Sigmoid colon (tissue), 6 donors: ENCODE measurements at regions not wholly inside any gene's neighbourhood (a gene's known extent, or its start where the extent isn't known, plus 50 kb on each side); places are given as distances from the start of the nearest gene placed in this dataset.

Experiments used
- DNase-seq: peaks from one replicate; pipeline ENCODE4 v3.0.0-alpha.2; 2019
- H3K27ac ChIP-seq, 4 donors: fragments of 200-600 bp; sonication (generic); one replicate each; pipeline ENCODE4 v1.5.1; 2016 to 2019; ENCODE audit warnings: mild to moderate bottlenecking in 1 of 4
- H3K27me3 ChIP-seq, 3 donors: fragments of 200-600 bp; sonication (generic); one replicate each; pipeline ENCODE4 v1.5.1; 2019; ENCODE audit warnings: mild to moderate bottlenecking in 1 of 3
- H3K36me3 ChIP-seq, 4 donors: fragments of 200-600 bp; sonication (generic); one replicate each; pipeline ENCODE4 v1.5.1; 2016 to 2019
- H3K4me1 ChIP-seq, 4 donors: fragments of 200-600 bp; sonication (generic); one replicate each; pipeline ENCODE4 v1.5.1; 2017 to 2019
- H3K4me3 ChIP-seq, 4 donors: fragments of 200-600 bp; sonication (generic); one replicate each; pipeline ENCODE4 v1.5.1; 2017 to 2019; ENCODE audit warnings: mild to moderate bottlenecking in 2 of 4, moderate library complexity in 1 of 4
- H3K9me3 ChIP-seq, 4 donors: fragments of 200-600 bp in 3 of 4; sonication (generic) in 3 of 4; one replicate each; pipeline versions ENCODE4 v1.5.1 to v1.6.1; 2013 to 2019
- CTCF ChIP-seq, 4 experiments: fragments of 450-650 bp in 3 of 4; fragments of 200-600 bp in 1 of 4; IDR thresholded peaks; one replicate each; pipeline ENCODE4 v1.5.1; 2016 to 2019; ENCODE audit warnings: antibody characterized with exemption in 4 of 4, mild to moderate bottlenecking in 3 of 4, moderate library complexity in 2 of 4
- EP300 ChIP-seq, 4 donors: sonication (generic); formaldehyde crosslinking; IDR thresholded peaks; one replicate each; pipeline ENCODE4 v1.6.1; 2017; ENCODE audit warnings: antibody characterized with exemption in 4 of 4
- POLR2A ChIP-seq, 2 donors: fragments of 450-650 bp; IDR thresholded peaks; one replicate each; pipeline ENCODE4 v1.6.1; 2016; ENCODE audit warnings: antibody characterized with exemption in 2 of 2, mild to moderate bottlenecking in 2 of 2, moderate library complexity in 2 of 2
- POLR2AphosphoS5 ChIP-seq, 4 donors: sonication (generic); formaldehyde crosslinking; IDR thresholded peaks; one replicate each; pipeline ENCODE4 v1.6.1; 2017; ENCODE audit warnings: antibody characterized with exemption in 4 of 4
- WGBS, 2 donors: extraction: QIAGEN DNeasy Blood & Tissue Kit; methylation state at CpG; one replicate each; pipeline ENCODE4 v1.1.7; 2013; 5-methylcytosine and 5-hydroxymethylcytosine counted together
- intact Hi-C: fragments of 100-400 bp; cut with DNase I; formaldehyde crosslinking; loops from one replicate; pipeline ENCODE4 v1.15.1; 2023
- donor health status: healthy with polysubstance abuse.
- donor health status: healthy.

DNA sequence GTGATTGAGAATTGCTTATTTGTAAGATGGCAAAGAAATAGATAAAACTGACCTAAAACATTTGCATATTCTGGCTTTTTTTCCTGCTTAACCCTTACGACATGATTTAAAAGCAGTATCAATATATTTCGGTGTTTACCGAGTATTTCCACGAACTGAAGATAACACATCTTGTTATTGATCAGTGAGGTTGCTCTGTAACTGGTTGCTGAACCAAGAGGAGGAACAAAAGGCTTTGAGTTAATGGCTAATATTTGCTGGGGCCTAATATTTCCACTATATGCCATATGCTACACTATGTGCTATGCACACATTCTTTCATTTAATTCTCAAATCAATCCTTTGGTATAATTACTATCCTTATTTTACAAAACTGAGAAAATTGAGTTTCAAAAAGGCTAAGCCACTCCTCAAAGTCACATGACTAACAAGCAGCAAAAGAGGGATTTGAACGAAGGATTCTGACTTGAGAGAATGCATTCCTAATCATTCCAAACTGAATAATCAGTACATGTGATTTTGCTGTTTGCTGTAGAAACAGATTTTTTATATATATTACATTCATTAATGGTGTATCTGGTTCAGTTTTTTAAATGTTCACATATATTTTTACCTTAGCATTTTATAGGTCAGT is 346.0 kb downstream of the USP25 start:
- Histone ChIP-seq H3K4me1 (peaks cover 0 to 13% (median 4%) of the 10 kb centered on the region in 4 donors), H3K27me3 (no peaks in the 10 kb centered on the region), H3K36me3 (no peaks in the 10 kb centered on the region), H3K4me3 (no peak overlapping the region), H3K27ac (no peak overlapping the region), H3K9me3 (no peaks in the 10 kb centered on the region)
- TF ChIP-seq POLR2A (IDR thresholded peaks at IDR 0.05) (no peak), CTCF (IDR thresholded peaks at IDR 0.05) (no peak), POLR2AphosphoS5 (IDR thresholded peaks at IDR 0.05) (no peak), EP300 (IDR thresholded peaks at IDR 0.05) (no peak)
- 79 to 90% methylated on average over 5 of the region's 5 CpGs for WGBS, 2 donors
- no peak for DNase-seq
- intact Hi-C loops = no loop called here

GRCh38 chr21:16076465-16076864 is 346.7 kb downstream of the USP25 start:
- Histone ChIP-seq H3K36me3 (no peaks in the 10 kb centered on the region), H3K4me1 (peaks cover 0 to 9% (median 3%) of the 10 kb centered on the region in 4 donors), H3K9me3 (no peaks in the 10 kb centered on the region), H3K27me3 (no peaks in the 10 kb centered on the region), H3K27ac (no peak overlapping the region), H3K4me3 (no peak overlapping the region)
- intact Hi-C loops = no loop called here
- TF ChIP-seq CTCF (IDR thresholded peaks at IDR 0.05) = no peak
- DNase-seq = no peak

DNA sequence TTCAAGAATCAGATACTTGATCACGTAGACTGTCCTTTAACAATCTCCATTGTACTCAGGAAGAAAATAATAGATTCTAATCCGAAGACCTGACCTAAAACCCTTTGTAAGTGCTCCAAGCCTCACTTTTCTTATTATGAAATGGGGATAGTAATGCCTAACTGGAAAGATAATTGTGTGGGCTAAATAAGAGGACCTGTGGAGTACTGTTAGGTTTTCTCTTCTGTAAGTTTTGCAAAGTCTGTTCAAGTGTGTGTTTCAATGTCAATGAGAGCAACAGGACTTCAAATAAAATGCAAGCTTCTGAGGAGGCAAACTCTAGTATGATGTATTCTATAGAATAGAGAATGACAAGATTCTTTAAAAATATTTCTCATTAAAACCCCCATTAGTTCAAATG is 348.6 kb downstream of the USP25 start:
- H3K36me3 ChIP-seq = no peaks in the 10 kb centered on the region
- no peak overlapping the region for H3K4me3 ChIP-seq
- H3K27ac ChIP-seq = no peak overlapping the region
- 70 to 89% methylated on average over 2 of the region's 2 CpGs for WGBS, 2 donors
- no peak for DNase-seq
- no peak for TF ChIP-seq CTCF (IDR thresholded peaks at IDR 0.05)
- TF ChIP-seq EP300 (IDR thresholded peaks at IDR 0.05) = no peak
- TF ChIP-seq POLR2A (IDR thresholded peaks at IDR 0.05) = no peak
- no peak for TF ChIP-seq POLR2AphosphoS5 (IDR thresholded peaks at IDR 0.05)
- intact Hi-C loops = no loop called here
- H3K9me3 ChIP-seq = no peaks in the 10 kb centered on the region
- no peaks in the 10 kb centered on the region for H3K27me3 ChIP-seq
- no peaks in the 10 kb centered on the region for H3K4me1 ChIP-seq

GRCh38 chr21:16079830-16080229 is 350.0 kb downstream of the USP25 start:
- WGBS, 2 donors = 23 to 60% methylated on average over 1 of the region's 1 CpG
- intact Hi-C loops = loop anchor here (5.0 to 10.0 kb wide), 2 partner anchors 252 to 1185 kb away; no protein-coding TSS in a partner anchor

More at GRCh38 chr21:16079830-16080229, 350.0 kb downstream of the USP25 start:
- DNase-seq = no peak
- TF ChIP-seq POLR2A (IDR thresholded peaks at IDR 0.05) (no peak), CTCF (IDR thresholded peaks at IDR 0.05) (no peak), EP300 (IDR thresholded peaks at IDR 0.05) (no peak), POLR2AphosphoS5 (IDR thresholded peaks at IDR 0.05) (no peak)
- Histone ChIP-seq H3K4me1 (no peaks in the 10 kb centered on the region), H3K36me3 (no peaks in the 10 kb centered on the region), H3K9me3 (no peaks in the 10 kb centered on the region), H3K4me3 (no peak overlapping the region), H3K27ac (no peak overlapping the region), H3K27me3 (no peaks in the 10 kb centered on the region)
